HL-60 (cell line): ENCODE measurements at regions not wholly inside any gene's neighbourhood (a gene's known extent, or its start where the extent isn't known, plus 50 kb on each side); places are given as distances from the start of the nearest gene placed in this dataset.
"Not testable (repeated sequence)": the region's sequence is repeated elsewhere in the genome, so short reads cannot be mapped to it uniquely, and the experiment has no call there.

Source experiments
- GABPA ChIP-seq: IDR thresholded peaks from 2 replicates; pipeline ENCODE4 v1.6.1; 2012; ENCODE audit warnings: low read depth
- TF ChIP-seq, protein P1 (sequence below): IDR thresholded peaks from one replicate; pipeline ENCODE4 v1.5.1; 2011; ENCODE audit warnings: low read length, control low read depth, inconsistent platforms; ENCODE audit not compliant: insufficient read depth

DNA sequence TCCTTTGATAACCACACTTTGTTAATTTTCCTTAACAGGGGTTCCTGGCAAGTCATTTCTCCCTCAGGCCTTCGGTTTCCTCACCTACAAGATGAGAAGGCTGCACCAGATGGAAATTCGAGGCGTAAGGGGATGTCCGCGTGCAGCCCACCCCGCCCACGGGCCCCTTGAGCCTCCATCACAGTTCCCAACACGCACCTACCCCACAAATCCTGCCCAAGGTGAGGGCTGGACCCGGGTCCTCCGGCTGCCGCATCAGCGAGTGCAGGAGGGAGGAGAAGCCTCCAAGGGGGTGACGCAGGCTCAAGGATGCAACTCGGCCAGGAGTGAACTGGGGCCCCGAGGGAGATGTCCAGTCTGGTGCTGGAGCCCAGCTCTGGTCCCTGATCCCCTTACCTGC, 169.2 kb upstream of the TP53TG3D start:
- TF ChIP-seq, protein P1, sequence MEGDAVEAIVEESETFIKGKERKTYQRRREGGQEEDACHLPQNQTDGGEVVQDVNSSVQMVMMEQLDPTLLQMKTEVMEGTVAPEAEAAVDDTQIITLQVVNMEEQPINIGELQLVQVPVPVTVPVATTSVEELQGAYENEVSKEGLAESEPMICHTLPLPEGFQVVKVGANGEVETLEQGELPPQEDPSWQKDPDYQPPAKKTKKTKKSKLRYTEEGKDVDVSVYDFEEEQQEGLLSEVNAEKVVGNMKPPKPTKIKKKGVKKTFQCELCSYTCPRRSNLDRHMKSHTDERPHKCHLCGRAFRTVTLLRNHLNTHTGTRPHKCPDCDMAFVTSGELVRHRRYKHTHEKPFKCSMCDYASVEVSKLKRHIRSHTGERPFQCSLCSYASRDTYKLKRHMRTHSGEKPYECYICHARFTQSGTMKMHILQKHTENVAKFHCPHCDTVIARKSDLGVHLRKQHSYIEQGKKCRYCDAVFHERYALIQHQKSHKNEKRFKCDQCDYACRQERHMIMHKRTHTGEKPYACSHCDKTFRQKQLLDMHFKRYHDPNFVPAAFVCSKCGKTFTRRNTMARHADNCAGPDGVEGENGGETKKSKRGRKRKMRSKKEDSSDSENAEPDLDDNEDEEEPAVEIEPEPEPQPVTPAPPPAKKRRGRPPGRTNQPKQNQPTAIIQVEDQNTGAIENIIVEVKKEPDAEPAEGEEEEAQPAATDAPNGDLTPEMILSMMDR: not testable (repeated sequence)
- not testable (repeated sequence) for TF ChIP-seq GABPA
